ENCODE measurements at regions not wholly inside any gene's neighbourhood (a gene's known extent, or its start where the extent isn't known, plus 50 kb on each side); places are given as distances from the start of the nearest gene placed in this dataset.
A peak's percentile ranks its signal among the peaks of the same experiment; 100 is the strongest.

GRCh38 chr6:28777147-28777461, 146.7 kb downstream of the TRIM27 start:
- Mint-ChIP-seq H3K9me3 (peaks cover 31% of the 10 kb centered on the region), H3K36me3 (ENCODE audit: low read depth) (peaks cover 4% of the 10 kb centered on the region), H3K27ac (no peak overlapping the region), H3K4me3 (no peak overlapping the region), H3K4me1 (peaks cover 13% of the 10 kb centered on the region), H3K27me3 (peaks cover 87% of the 10 kb centered on the region)
- ChIA-PET CTCF (no interaction called here), POLR2A (interaction anchor here (0.5 kb wide), 1 partner anchor 28 kb away, joined by 3 read pairs; no protein-coding TSS in a partner anchor)
- ATAC-seq (ENCODE audit: low read depth) (no peak), DNase-seq (no peak)
- TF ChIP-seq CTCF (IDR thresholded peaks at IDR 0.05) = no peak
- intact Hi-C loops (cut with micrococcal nuclease) = loop anchor here (5.0 kb wide), 1 partner anchor 35 kb away; no protein-coding TSS in a partner anchor

DNA sequence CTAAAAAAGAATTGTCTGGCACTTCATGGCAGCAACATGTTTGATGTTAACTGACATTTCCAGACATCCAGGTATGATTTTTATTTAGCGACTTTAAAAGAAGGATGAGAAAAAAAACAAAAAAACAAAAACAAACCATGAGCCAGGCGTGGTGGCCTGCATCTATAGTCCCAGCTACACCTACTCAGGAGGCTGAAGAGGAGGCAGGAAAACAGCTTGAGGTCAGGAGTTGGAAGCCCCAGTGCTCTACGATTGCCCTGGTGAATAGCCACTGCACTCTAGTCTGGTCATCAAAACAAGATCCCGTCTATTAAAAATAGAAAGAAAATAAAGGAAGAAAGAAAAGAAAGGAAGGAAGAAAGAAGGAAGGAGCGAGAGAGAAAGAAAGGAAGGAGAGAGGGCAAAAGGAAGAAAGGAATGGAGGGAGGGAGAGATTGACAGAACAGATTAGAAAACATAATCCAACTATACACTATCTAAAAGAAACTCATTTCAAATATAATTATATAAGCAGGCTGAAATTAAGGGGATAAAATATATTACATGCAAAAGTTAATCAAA, 141.6 kb downstream of the TRIM27 start:
- no peak for DNase-seq
- no peak for TF ChIP-seq CTCF (IDR thresholded peaks at IDR 0.05)
- H3K27me3 Mint-ChIP-seq = peaks cover 73% of the 10 kb centered on the region
- H3K27ac Mint-ChIP-seq = peak overlapping the region; percentile 56
- ChIA-PET CTCF (no interaction called here), POLR2A (no interaction called here)
- ATAC-seq (ENCODE audit: low read depth) = no peak
- peak overlapping the region; percentile 9 for H3K4me3 Mint-ChIP-seq
- peaks cover 7% of the 10 kb centered on the region for H3K36me3 Mint-ChIP-seq (ENCODE audit: low read depth)
- intact Hi-C loops (cut with micrococcal nuclease) = loop anchor here (10.0 kb wide), 1 partner anchor 1107 kb away; no protein-coding TSS in a partner anchor
- peaks cover 29% of the 10 kb centered on the region for H3K9me3 Mint-ChIP-seq
- H3K4me1 Mint-ChIP-seq = peaks cover 12% of the 10 kb centered on the region

GRCh38 chr6:28785962-28786679, 137.7 kb downstream of the TRIM27 start:
- POLR2A ChIA-PET = no interaction called here
- Mint-ChIP-seq H3K27ac (peak overlapping the region; percentile 1), H3K4me3 (no peak overlapping the region), H3K36me3 (ENCODE audit: low read depth) (peaks cover 3% of the 10 kb centered on the region), H3K27me3 (peaks cover 76% of the 10 kb centered on the region), H3K4me1 (peaks cover 16% of the 10 kb centered on the region), H3K9me3 (peaks cover 27% of the 10 kb centered on the region)
- ATAC-seq (ENCODE audit: low read depth) (no peak), DNase-seq (no peak)
- CTCF ChIA-PET = no interaction called here
- intact Hi-C loops (cut with micrococcal nuclease) = loop anchor here (10.0 kb wide), 1 partner anchor 1111 kb away; no protein-coding TSS in a partner anchor
- TF ChIP-seq CTCF (IDR thresholded peaks at IDR 0.05) = no peak

DNA sequence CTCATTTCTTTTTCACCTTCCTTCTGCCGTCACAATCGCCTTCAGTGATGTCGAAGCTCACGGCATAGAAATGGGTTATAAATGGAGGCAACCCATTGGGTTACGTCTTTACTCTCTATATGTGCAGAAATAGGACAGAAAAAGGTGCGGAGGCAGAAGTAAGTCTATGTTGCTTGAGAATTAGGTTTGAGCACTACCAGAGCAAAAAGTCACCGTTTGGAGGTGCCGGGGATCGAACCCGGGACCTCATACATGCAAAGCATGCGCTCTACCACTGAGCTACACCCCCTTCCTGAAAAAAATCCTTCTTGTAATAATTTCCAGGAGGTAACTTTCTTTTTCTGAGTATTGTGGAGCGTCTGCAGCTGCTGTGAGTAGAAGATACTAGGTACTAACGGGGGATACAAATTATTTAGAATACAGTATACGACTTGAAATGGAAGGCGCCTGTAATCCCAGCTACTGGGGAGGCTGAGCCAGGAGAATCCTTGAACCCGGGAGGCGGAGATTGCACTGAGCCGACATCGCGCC, 134.2 kb downstream of the TRIM27 start:
- H3K27me3 Mint-ChIP-seq = peaks cover 77% of the 10 kb centered on the region
- H3K9me3 Mint-ChIP-seq = peaks cover 17% of the 10 kb centered on the region
- H3K4me1 Mint-ChIP-seq = peaks cover 7% of the 10 kb centered on the region
- ATAC-seq (ENCODE audit: low read depth) (no peak), DNase-seq (no peak)
- H3K27ac Mint-ChIP-seq = no peak overlapping the region
- intact Hi-C loops (cut with micrococcal nuclease) = loop anchor here (10.0 kb wide), 1 partner anchor 1115 kb away; no protein-coding TSS in a partner anchor
- TF ChIP-seq CTCF (IDR thresholded peaks at IDR 0.05) = no peak
- peak overlapping the region; percentile 7 for H3K4me3 Mint-ChIP-seq
- no peaks in the 10 kb centered on the region for H3K36me3 Mint-ChIP-seq (ENCODE audit: low read depth)
- POLR2A ChIA-PET = no interaction called here
- CTCF ChIA-PET = no interaction called here

DNA sequence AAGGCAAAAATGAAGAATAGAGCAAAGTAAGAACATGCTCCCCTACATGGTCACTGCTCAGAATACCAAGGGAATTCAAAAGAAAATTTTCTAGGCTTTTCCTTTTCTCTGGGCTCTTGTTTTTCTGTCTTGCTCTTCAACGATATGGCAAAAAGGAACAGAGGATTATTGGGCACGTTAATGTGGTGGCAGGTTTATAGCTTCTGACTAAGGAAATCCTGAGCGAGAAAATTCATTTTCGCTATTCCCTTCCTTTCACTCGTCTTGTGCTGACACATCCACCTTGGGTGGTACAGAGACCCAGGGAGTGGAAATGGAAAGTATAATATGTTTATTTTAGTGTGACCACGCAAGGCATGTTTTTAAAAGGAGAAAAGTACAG, 132.8 kb downstream of the TRIM27 start:
- Mint-ChIP-seq H3K27me3 (peaks cover 80% of the 10 kb centered on the region), H3K4me1 (peaks cover 7% of the 10 kb centered on the region), H3K36me3 (ENCODE audit: low read depth) (no peaks in the 10 kb centered on the region), H3K4me3 (no peak overlapping the region), H3K27ac (no peak overlapping the region), H3K9me3 (peaks cover 12% of the 10 kb centered on the region)
- ATAC-seq (ENCODE audit: low read depth) = no peak
- ChIA-PET POLR2A (no interaction called here), CTCF (no interaction called here)
- intact Hi-C loops (cut with micrococcal nuclease) = no loop called here
- TF ChIP-seq CTCF (IDR thresholded peaks at IDR 0.05) = no peak
- no peak for DNase-seq

Data from activated B cell treated with CpG ODN at 0.5 μM for 24 hours (primary cell).